ENCODE measurements at regions not wholly inside any gene's neighbourhood (a gene's known extent, or its start where the extent isn't known, plus 50 kb on each side); places are given as distances from the start of the nearest gene placed in this dataset.

GRCh38 chr2:226045080-226045479 is 645.6 kb downstream of the NYAP2 start:
- TF ChIP-seq EZH2phosphoT487 (conservative IDR thresholded peaks at IDR 0.05; ENCODE audit: low read length) (no peak), CTCF (IDR thresholded peaks at IDR 0.05; ENCODE audit: insufficient read depth, low read length, poor library complexity, severe bottlenecking) (no peak)
